Small intestine (tissue), 7 donors: ENCODE measurements at regions not wholly inside any gene's neighbourhood (a gene's known extent, or its start where the extent isn't known, plus 50 kb on each side); places are given as distances from the start of the nearest gene placed in this dataset.

Experiments used
- DNase-seq, 2 donors: peaks; one replicate each; pipeline versions ENCODE4 v3.0.0 to v3.0.0-alpha.2; 2013
- FAIRE-seq: peaks from 2 replicates; lab custom pipeline; 2012; peaks lifted over from hg19 to GRCh38; lab: Jason Lieb, UNC
- H3K27ac ChIP-seq, 3 donors: one replicate each; pipeline ENCODE4 v1.5.1; 2013; ENCODE audit warnings: low read length in 2 of 3, mild to moderate bottlenecking in 2 of 3, control low read depth in 1 of 3, inconsistent platforms in 1 of 3, low read depth in 1 of 3, moderate library complexity in 1 of 3
- H3K27me3 ChIP-seq, 3 donors: one replicate each; pipeline ENCODE4 v1.6.1; 2013; ENCODE audit warnings: low read length in 3 of 3, inconsistent platforms in 1 of 3; ENCODE audit not compliant: control insufficient read depth in 3 of 3, insufficient read depth in 3 of 3
- H3K36me3 ChIP-seq, 3 donors: one replicate each; pipeline ENCODE4 v1.6.1; 2013; ENCODE audit warnings: low read length in 3 of 3, inconsistent platforms in 1 of 3, low read depth in 1 of 3, mild to moderate bottlenecking in 1 of 3, moderate library complexity in 1 of 3; ENCODE audit not compliant: control insufficient read depth in 3 of 3, insufficient read depth in 2 of 3
- H3K4me1 ChIP-seq, 3 donors: one replicate each; pipeline ENCODE4 v1.6.1; 2013; ENCODE audit warnings: low read length in 2 of 3, inconsistent platforms in 1 of 3, low read depth in 1 of 3, mild to moderate bottlenecking in 1 of 3, moderate library complexity in 1 of 3; ENCODE audit not compliant: control insufficient read depth in 3 of 3, insufficient read depth in 2 of 3
- H3K4me3 ChIP-seq, 3 donors: one replicate each; pipeline ENCODE4 v1.5.1; 2013; ENCODE audit warnings: low read length in 3 of 3, control low read depth in 1 of 3, inconsistent platforms in 1 of 3, low read depth in 1 of 3, mild to moderate bottlenecking in 1 of 3, moderate library complexity in 1 of 3
- H3K9me3 ChIP-seq, 2 donors: one replicate each; pipeline ENCODE4 v1.6.1; 2013; ENCODE audit warnings: low read depth in 1 of 2, low read length in 1 of 2; ENCODE audit not compliant: control insufficient read depth in 2 of 2, insufficient read depth in 1 of 2
- WGBS, 3 donors: extraction: QIAGEN DNeasy Blood & Tissue Kit; methylation state at CpG; one replicate each; pipeline ENCODE4 v1.1.7; 2013; 5-methylcytosine and 5-hydroxymethylcytosine counted together
- donor health status: healthy with polysubstance abuse.
- donor health status: control.
- donor health status: control.
- donor health status: Bipolar disorder and iron deficiency.
- donor health status: healthy.

GRCh38 chr4:154960476-154960875, 179.4 kb downstream of the RBM46 start:
- Histone ChIP-seq H3K4me1 (no peaks in the 10 kb centered on the region), H3K36me3 (no peaks in the 10 kb centered on the region), H3K9me3 (no peaks in the 10 kb centered on the region), H3K27ac (no peak overlapping the region), H3K27me3 (no peaks in the 10 kb centered on the region), H3K4me3 (no peak overlapping the region)
- DNase-seq (no peak), FAIRE-seq (no peak)
- 73 to 81% (median 75%) methylated on average over 4 of the region's 4 CpGs for WGBS, 3 donors

- Histone ChIP-seq H3K27ac (no peak overlapping the region), H3K4me3 (no peak overlapping the region), H3K27me3 (no peaks in the 10 kb centered on the region), H3K36me3 (no peaks in the 10 kb centered on the region), H3K4me1 (no peaks in the 10 kb centered on the region), H3K9me3 (no peaks in the 10 kb centered on the region)
- FAIRE-seq, result no peak
- WGBS, 3 donors, result 19 to 48% (median 26%) methylated on average over 1 of the region's 1 CpG
- no peak for DNase-seq
Measured at GRCh38 chr4:154961263-154961662, 180.2 kb downstream of the RBM46 start.

GRCh38 chr4:154973244-154974035, 192.4 kb downstream of the RBM46 start:
- H3K4me1 ChIP-seq, result no peaks in the 10 kb centered on the region
- H3K27ac ChIP-seq, result no peak overlapping the region
- no peak for FAIRE-seq
- H3K27me3 ChIP-seq, result no peaks in the 10 kb centered on the region
- no peak overlapping the region for H3K4me3 ChIP-seq
- peak; percentile 13 to 45 for DNase-seq
- H3K9me3 ChIP-seq, result no peaks in the 10 kb centered on the region
- 49 to 68% (median 55%) methylated on average over 6 of the region's 6 CpGs for WGBS, 3 donors
- H3K36me3 ChIP-seq, result no peaks in the 10 kb centered on the region

- Histone ChIP-seq H3K27me3 (no peaks in the 10 kb centered on the region), H3K9me3 (no peaks in the 10 kb centered on the region), H3K4me3 (no peak overlapping the region), H3K36me3 (no peaks in the 10 kb centered on the region), H3K27ac (no peak overlapping the region), H3K4me1 (no peaks in the 10 kb centered on the region)
- DNase-seq, result no peak
- 68 to 79% (median 71%) methylated on average over 6 of the region's 6 CpGs for WGBS, 3 donors
- no peak for FAIRE-seq
Measured at GRCh38 chr4:154977228-154977627, 196.2 kb downstream of the RBM46 start.

GRCh38 chr4:154982187-154983047, 201.3 kb downstream of the RBM46 start:
- H3K4me3 ChIP-seq, result no peak overlapping the region
- no peaks in the 10 kb centered on the region for H3K27me3 ChIP-seq
- H3K36me3 ChIP-seq, result no peaks in the 10 kb centered on the region
- H3K27ac ChIP-seq, result no peak overlapping the region
- FAIRE-seq, result no peak
- DNase-seq, result peak; percentile 29 to 61
- no peaks in the 10 kb centered on the region for H3K9me3 ChIP-seq
- 8 to 24% (median 18%) methylated on average over 10 of the region's 10 CpGs for WGBS, 3 donors
- no peaks in the 10 kb centered on the region for H3K4me1 ChIP-seq

GRCh38 chr4:154983714-154984113, 202.6 kb downstream of the RBM46 start:
- Histone ChIP-seq H3K27me3 (no peaks in the 10 kb centered on the region), H3K9me3 (no peaks in the 10 kb centered on the region), H3K36me3 (no peaks in the 10 kb centered on the region), H3K27ac (no peak overlapping the region), H3K4me3 (no peak overlapping the region), H3K4me1 (no peaks in the 10 kb centered on the region)
- DNase-seq (no peak), FAIRE-seq (no peak)
- WGBS, 3 donors, result 70 to 85% (median 85%) methylated on average over 5 of the region's 5 CpGs

- Histone ChIP-seq H3K4me3 (no peak overlapping the region), H3K27ac (no peak overlapping the region), H3K27me3 (no peaks in the 10 kb centered on the region), H3K36me3 (no peaks in the 10 kb centered on the region), H3K4me1 (no peaks in the 10 kb centered on the region), H3K9me3 (no peaks in the 10 kb centered on the region)
- FAIRE-seq (no peak), DNase-seq (no peak)
- 75 to 80% (median 77%) methylated on average over 4 of the region's 4 CpGs for WGBS, 3 donors
Measured at GRCh38 chr4:154984148-154984547, 203.1 kb downstream of the RBM46 start.

GRCh38 chr4:154984616-154985015, 203.5 kb downstream of the RBM46 start:
- 44 to 68% (median 56%) methylated on average over 1 of the region's 1 CpG for WGBS, 3 donors
- DNase-seq, result no peak
- no peaks in the 10 kb centered on the region for H3K9me3 ChIP-seq
- H3K4me1 ChIP-seq, result no peaks in the 10 kb centered on the region
- FAIRE-seq, result no peak
- H3K4me3 ChIP-seq, result no peak overlapping the region
- H3K36me3 ChIP-seq, result no peaks in the 10 kb centered on the region
- H3K27me3 ChIP-seq, result no peaks in the 10 kb centered on the region
- no peak overlapping the region for H3K27ac ChIP-seq
